Stimulated activated CD4-positive, alpha-beta T cell treated with anti-CD3 and anti-CD28 coated beads, Interleukin-2, amount 100 ng/mL, for 48 hours (primary cell): ENCODE measurements at regions not wholly inside any gene's neighbourhood (a gene's known extent, or its start where the extent isn't known, plus 50 kb on each side); places are given as distances from the start of the nearest gene placed in this dataset.
"Not testable (repeated sequence)": the region's sequence is repeated elsewhere in the genome, so short reads cannot be mapped to it uniquely, and the experiment has no call there.

ENCODE experiments used
- DNase-seq, 2 donors: peaks; one replicate each; pipeline ENCODE4 v3.0.0-alpha.2; 2020

DNA sequence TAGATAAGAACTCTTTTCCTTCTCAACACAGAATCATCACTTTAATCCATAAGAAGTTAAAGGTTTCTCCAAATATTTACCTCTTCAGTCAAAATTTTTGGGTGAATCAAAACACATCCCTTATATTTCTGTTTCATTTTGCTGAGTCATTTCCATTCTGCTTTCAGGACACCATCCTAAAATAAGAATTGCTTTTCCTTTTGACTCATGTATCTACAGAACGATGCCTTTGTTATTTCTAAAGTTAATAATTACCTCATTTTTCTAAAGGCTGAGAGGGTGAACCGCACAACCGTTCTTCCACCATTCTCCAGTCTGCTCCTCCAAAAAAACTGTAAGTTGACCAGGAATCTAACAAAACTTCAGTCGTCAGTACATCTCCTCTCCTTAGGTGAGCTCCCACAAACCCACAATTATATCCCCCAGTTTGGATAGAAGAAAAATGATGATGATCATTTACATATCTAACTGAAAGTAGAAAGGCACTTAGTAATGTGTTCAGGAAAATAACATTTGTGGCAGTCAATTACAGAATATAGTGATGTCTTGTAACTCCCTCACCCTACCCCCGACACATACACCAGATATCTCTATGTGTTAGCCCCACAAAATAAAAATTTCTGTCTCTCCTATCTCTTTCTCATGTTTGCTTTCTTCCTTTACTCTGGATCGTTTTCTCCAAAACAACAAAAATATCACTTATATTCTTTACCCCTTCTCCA, 162.5 kb downstream of the RAD51AP2 start:
- no peak for DNase-seq

DNA sequence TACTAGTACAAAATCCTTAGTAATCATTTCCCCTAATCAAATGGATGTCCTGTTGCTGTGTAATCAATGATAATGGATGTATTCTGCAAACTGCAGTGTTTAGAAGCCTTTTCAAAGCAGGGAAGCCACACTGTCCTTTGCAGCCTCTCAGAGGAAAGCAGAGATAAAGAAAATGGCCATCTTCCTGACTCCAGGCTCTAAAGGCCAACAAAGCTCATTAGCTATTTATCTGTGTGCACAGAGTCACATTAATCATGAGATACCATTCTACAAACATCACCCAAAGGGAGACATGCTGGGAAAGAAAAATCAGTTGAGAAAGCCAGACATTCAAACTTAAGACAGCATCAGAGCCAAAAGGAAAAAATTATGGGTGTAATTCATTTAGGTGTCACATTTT, 165.0 kb downstream of the RAD51AP2 start:
- no peak for DNase-seq

DNA sequence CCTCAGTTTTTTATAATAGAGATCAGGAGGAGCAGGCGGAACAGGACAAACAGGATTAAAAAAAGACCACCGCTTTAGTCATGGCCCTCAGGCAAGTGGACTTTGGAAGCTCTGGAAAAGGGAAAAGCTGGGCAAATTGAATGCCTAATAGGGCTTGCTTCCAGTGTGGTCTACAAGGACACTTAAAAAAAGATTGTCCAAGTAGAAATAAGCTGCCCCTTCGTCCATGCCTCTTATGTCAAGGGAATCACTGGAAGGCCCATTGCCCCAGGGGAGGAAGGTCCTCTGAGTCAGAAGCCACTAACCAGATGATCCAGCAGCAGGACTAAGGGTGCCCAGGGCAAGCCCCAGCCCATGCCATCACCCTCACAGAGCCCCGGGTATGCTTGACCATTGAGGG, 175.5 kb downstream of the RAD51AP2 start:
- not testable (repeated sequence) for DNase-seq

DNA sequence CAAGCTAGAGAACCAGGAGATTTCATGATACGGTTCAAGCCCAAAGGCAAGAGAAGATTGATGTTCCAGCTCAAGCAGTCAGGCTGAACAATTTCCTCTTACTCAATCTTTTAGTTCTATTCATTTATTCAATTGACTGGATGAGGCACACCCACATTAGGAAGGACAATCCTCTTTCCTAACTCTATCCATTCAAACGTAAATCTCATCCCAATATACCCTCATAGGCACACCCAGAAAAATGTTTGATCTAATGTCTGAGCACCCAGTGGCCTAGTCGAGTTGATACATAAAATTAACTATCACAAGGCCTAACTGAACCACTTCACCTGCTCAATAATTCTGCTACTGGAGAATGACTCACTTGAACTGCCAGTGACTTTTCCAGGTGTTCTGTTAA, 180.7 kb downstream of the RAD51AP2 start:
- no peak for DNase-seq

DNA sequence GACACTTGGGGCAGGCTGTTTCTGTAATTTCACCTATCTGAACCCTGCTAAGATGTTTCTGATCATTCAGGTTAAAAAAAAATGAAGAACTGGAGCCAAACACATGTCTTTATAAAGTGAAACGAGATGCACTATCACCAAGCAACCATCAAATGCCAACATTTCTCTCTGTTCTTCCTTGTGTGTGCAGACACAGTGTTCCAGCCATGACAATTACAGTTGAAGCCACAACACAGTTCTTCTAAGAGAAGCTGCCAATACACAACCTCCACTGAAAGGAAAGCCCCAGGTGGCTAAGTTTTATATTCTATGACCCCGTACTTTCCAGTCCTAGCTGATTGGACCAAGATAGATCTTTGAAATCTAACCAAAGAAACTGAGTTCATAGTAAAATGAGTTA, 181.8 kb downstream of the RAD51AP2 start:
- no peak for DNase-seq

DNA sequence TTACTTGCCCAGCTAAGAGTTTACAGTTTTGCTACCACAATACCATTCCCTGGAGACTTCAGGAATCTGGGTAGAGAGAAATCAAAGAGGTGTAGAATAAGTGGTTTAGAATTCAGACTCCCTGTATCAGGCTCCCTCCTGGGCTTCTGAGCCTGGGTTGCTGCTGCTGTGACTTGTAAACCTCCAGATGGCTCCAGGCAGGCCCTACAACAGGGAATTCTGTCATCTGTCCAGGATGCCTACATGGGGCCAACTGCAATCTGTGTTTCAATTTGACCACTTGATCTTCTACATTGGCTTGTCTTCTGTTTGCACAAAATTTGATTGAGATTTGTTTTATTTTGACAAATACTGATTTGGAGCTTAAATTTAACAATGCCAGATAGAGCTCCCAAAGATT, 183.9 kb downstream of the RAD51AP2 start:
- DNase-seq: no peak

DNA sequence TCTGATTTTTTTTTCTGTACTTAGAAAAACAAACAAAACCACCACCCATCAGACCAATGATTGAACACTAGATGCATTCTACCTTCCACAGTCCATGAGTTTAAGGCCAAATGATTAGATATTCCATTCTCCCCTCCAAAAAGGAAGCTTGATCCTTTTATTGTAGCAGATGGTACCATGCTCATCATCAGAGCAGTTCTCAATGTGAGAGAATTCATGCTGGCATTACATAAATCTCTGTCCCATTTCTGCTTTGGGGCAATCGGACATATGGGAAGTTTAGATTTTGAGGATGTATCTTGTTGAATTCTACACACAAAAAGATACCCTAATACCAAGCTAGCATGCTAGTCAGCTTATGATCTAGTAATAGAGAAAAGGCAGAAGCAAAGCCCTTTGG, 186.6 kb downstream of the RAD51AP2 start:
- no peak for DNase-seq

DNA sequence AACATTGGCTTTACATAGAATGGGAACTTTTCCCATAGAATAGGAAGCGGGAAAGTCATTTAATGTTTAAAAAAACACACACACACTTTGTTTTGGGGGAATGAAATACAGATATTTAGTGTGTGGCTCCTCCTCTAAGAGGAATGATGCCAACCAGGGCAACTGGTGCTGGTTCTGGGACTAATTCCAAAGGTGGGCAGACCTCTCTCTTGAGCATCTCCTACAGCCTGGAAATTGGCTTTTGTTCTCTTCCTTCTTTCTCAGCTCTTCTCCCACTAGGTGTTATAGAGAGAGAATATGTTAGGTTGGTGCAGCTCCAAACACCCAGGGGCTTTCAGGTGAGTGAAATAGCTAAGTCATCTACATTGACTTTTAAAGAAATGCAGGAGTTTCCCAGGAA, 190.1 kb downstream of the RAD51AP2 start:
- no peak for DNase-seq

DNA sequence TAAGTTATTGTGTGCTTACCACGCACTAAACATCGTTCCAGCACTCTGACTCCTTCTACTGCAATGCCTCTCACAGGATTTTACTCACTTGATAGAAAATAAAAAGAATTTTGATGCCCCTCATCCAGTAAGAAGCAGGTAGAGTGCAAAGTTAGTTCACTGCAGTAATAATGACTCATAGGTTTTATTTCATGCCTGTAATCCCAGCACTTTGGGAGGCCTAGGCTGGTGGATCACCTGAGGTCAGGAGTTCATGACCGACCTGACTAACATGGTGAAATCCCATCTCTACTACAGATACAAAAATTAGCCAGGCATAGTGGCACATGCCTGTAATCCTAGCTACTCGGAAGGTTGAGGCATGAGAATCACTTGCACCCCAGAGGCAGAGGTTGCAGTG, 190.6 kb downstream of the RAD51AP2 start:
- no peak for DNase-seq

DNA sequence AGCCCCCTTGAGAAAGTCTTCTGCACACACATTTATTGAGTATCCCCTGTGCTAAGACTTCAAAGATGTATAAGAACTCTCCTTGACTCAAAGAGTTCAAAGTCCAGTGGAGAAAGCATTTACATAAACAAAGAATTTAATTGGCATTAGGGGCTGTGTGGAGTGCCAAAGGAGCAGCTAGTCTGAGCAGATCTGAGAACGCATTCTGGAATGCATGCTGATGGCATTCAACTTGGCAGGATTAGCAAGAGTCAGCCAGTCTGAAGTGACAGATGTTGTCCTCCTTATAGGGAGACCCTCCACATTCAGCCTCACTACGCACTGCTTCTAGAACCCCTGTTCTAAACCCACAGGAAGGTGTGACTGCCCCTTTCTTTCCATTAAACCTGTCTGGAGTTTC, 191.5 kb downstream of the RAD51AP2 start:
- DNase-seq: no peak

DNA sequence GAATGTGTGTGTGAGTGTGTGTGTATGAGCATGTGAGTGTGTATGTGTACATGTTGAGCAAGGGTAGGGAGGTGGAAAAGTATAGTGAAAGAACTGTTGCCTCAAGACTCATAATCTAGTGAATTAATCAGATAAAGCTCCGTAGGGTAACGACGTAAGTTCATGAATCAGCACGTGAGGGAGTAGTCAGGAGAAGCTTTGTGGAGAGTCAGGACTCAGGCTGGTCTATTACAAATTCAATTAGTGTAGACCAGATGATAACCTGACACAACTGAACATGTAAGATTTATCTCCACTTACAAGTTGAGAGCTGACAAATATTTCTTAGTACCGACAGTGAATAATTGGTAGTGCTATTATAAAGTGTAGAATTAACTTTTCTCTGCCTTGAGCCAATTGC, 194.5 kb downstream of the RAD51AP2 start:
- DNase-seq: no peak

DNA sequence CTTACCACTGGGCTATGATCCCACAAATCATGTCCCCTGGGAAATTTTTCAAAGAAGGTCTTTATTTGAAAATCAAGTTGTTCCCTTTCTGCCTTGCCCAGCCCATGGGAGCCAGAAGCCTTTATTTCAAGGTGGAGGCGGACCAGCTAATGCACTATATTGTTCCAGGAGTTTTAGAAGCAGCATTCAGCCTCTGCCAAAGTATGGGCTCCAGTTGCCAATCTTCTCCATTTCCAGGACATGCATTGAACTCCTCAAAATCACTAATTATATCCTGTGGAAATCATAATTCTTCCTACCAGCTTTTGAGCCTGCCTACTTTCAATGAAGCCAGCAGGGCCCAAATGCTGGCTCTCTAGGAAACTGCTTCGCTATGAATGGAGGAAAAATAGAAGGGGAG, 195.8 kb downstream of the RAD51AP2 start:
- no peak for DNase-seq

DNA sequence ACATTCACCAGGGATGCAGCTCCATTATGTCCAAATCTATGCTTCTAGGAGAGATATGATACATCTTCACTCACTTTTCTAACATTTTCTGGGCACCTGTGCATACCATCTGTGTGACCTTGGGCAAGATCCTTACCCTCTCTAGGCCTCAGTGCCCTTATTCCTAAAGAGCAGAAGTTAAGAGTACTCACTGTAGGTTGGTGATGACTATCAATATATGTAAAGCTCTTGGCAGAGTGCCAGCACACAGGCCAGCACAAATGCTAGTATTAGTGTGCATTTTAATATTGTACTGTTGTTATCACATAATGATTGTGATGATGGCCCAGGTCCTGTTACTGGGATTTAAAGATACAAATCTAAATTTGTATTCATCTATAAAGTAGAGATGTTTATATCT, 199.2 kb downstream of the RAD51AP2 start:
- no peak for DNase-seq

DNA sequence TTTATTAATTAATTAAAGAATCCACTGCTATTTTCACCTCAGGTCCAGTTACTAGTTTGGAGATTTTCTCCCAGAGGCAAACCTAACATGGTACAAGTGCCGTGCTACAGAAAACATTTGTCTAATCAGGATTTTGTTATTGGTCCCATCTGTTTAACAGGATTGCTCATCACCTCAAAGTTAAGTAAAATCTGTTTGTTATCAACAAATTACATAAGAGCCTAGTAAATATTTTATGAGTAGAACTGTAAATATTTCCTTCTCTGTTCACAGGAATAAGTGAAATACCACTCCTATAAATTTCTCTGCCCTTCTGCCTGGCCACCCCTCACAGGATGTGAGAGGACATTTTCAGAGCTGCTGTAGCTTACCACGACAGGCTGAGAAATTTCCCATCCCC, 200.2 kb downstream of the RAD51AP2 start:
- no peak for DNase-seq

DNA sequence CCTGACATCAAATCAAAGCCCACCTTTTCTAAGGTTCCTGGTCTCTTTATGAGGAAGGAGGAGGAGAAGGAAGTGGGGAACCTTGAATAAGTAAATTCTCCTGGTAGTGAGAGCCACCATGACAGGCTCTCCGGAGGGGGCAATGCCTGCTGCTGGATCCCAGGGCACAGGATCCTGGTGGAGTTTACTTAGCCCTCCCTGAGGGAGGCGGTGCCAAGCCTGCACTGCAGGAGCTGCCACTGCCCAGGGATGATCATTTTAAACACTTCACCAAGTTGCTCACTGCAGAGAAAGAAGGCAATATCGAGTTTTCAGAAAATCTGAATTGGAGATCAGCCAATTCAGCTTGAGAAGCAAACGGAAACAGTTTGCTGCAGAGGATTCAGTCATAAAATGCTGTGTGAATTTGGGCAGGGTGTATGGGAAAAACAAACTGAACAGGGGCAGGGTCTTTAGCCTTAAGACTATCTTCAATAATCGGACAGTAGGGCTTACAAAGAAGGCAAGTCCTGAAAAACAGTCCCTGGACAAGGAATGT, 200.7 kb downstream of the RAD51AP2 start:
- no peak for DNase-seq

DNA sequence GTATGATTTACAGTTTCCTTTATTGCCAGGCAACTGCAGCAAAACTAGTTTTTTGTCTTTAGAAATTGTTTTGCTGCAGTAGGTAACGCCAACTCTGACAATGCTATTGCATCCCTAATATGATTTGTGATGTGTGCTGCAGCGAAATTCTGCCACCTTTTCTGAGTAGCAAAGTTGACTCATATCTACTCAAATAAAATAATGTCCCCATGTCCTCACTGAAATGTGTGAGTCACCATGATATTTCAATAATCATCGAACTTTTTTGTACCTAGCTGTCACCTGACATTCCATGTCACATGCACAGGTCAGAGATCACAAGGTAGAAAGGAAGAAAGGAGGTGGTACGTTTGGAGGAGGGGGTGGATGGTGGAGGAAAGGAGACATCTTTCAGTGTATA, 205.0 kb downstream of the RAD51AP2 start:
- DNase-seq: no peak

DNA sequence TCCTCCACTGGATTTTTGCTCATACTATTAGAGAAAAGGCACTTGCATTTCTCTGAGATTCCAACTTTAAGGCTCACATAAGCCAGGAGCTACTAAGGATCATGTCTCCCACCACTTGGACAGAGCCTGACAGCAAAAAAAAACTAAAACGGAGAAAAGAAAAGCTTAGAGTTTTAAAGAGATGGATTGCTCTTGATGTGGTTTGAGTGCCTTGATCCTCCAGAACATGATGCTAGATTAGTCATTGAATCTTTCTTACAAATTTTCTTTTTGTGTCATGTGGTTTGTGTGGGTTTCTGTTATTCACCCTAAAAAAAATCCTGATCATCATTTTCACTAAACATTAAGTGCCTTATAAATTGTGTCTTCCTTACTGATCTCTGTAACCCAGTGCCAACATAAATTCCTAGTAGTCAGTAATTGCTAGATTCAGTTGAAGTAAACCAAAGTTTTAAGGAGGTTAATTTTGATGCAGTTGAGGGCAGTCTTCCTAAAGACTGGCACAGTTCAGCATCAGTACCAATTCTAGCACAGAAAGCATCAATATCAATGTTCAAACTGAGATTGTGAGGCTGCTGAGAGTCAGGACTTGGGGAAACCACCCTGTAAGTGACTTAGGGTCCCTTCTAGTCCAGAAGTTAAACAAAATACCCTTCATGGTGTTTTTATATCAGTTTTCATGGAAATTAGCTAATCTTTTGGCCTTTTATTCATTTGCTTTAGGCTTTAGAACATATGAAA, 206.3 kb downstream of the RAD51AP2 start:
- DNase-seq: no peak

DNA sequence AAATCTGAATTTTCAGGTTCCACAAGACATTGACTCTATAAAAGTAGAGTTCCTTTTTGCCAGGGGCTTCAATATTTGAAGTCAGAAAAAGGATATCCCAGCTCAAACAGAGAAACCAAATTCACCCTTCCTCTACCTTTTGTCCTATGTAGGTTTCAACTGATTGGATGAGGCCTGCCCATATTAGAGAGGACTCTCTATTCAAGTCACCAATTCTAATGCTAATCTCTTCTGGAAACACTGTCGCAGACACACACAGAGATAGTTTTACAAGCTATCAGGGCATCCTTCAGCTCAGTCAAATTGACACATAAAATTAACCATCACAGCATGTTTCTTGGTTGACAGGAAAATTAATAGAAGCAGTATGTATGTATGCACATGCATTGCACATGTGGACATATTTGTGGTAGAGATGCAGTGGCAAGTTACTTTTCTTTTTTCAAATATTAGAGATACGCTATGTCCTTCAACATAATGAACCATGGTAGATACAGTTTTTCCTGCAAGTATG, 207.1 kb downstream of the RAD51AP2 start:
- DNase-seq: no peak

DNA sequence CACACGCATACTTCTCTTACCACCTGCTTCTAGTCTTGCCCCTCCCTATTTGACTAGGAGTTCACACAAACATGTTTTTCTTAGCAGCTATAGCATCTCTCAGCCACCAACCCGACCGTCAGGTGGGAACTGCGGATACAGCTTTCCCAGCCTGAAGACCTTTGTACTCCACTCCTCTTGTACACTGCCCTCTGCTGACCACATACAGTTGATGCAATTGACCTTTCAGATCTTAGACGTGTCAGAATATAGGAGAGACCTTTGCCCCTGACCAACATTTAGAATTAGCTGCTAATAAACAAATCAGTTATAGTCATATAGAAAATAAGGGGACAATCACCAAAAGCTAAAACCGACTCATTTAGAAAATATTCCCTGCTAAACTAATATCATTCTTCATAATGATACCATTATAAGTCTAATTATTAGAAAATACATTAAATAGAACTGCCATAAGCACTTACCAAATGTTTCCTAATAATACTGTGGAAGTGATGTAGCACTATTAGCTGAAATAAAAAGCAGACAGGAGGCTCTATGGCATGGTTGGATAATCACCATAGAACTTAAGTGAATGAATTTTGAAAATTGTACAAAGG, 208.4 kb downstream of the RAD51AP2 start:
- peak in 1 of 2 donors; percentile 2 for DNase-seq

DNA sequence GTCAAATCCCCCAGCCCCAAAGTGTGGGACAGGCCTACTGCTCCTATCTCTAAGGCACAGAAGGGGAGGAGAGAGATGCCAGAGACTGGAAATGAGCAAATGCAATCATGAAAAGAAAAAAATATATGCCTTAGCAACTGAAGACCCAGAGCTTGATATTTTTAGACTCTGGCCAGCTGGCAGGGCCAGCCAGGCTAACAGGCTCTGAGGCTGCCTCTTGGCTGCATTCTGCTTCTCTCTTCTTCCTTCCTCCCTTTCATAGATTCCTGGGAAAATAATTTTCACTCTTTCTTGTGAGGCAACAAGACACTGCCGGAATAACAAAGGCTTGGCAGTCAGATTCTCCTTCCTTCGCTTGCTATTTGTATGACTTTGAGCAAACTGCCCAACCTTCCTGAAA, 209.1 kb downstream of the RAD51AP2 start:
- DNase-seq: no peak

DNA sequence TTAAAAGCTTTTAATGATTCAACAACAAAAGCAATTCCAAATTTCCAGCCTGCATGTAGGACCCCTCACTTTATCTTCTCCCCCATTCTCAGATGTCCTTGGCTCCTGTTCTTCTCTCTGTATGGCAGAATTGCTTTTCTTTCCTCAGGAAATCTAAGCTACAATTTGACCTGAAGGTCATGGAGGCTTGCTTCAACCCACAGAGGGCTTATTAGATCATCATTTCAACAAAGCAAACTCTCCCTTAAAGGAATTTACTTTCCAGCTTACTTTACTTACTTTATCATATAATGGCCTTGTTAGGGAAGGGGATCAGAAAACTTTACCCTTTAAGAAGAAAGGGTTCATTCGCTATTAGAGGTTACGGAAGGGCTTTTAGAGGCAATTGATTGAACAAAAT, 211.5 kb downstream of the RAD51AP2 start:
- no peak for DNase-seq

DNA sequence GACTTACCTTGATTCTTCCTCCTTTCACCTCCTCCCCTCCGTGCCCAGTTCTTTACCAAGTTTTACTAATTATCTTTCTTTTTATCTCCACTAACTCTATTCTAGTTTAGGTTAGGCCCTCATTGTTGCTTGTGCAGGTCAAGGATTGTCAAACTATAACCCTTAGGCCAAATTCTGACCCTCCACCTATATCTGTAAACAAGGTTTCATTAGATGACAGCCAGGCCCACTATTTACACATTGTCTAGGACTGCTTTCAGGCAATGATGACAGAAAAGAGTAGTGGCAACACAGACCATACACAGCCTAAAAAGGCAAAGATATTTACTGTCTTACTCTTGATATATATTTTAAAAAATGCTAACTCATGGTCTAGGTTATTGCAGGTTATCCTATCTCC, 212.0 kb downstream of the RAD51AP2 start:
- no peak for DNase-seq

DNA sequence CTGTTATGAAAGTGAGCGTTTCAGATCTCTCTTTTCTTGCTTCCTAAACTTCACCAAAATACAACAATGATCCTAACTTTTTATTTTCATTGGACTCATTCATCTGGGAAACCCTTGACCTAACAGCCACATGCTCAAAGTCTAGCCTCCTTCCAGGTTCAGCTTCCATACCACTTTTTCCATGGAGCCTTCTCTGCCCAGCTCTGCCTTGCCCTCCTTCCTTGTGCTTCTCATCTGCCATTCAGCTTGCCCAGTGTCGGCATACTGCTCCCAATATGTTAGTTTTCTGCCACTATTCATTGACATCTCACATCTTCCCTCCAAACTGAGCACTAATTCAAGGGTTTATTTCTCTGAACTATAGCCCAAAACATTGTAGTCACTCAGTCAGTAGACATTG, 214.7 kb downstream of the RAD51AP2 start:
- no peak for DNase-seq

DNA sequence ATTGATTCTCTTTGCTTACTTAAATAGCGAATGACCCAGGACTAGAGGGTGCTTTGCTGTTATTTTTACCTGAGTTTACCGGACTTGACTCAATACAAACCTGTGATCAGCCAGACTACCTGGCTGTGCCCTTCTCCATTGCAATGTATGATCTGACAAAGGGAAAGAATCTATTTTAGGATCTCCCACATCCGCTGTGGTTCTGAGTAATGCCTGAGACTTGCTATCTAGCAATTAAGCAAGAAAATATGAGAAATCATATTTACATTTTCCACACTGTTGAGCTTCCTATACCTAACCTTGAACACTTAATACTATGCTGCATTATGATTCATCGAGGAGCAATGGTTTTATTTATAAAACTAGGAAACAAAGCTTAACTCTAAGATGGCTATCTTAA, 215.2 kb downstream of the RAD51AP2 start:
- no peak for DNase-seq
